GM18526 (cell line): ENCODE measurements at regions not wholly inside any gene's neighbourhood (a gene's known extent, or its start where the extent isn't known, plus 50 kb on each side); places are given as distances from the start of the nearest gene placed in this dataset.

Experiments used
- POLR2A ChIP-seq: IDR thresholded peaks from 3 replicates; pipeline ENCODE4 v1.6.1; 2011; ENCODE audit not compliant: insufficient read length; ENCODE audit errors: extremely low read depth

- TF ChIP-seq POLR2A: no peak
Measured at GRCh38 chr1:58982259-58982998, 198.6 kb upstream of the JUN start.

GRCh38 chr1:58983162-58983561 is 199.3 kb upstream of the JUN start:
- no peak for TF ChIP-seq POLR2A

GRCh38 chr1:58983633-58984245 is 199.9 kb upstream of the JUN start:
- TF ChIP-seq POLR2A: no peak

GRCh38 chr1:58986996-58987767 is 203.3 kb upstream of the JUN start:
- no peak for TF ChIP-seq POLR2A

GRCh38 chr1:58988752-58989151 is 204.9 kb upstream of the JUN start:
- TF ChIP-seq POLR2A: no peak

GRCh38 chr1:58989845-58990244 is 206.0 kb upstream of the JUN start:
- no peak for TF ChIP-seq POLR2A

- no peak for TF ChIP-seq POLR2A
Measured at GRCh38 chr1:58991305-58991704, 207.5 kb upstream of the JUN start.

- no peak for TF ChIP-seq POLR2A
Measured at GRCh38 chr1:58992643-58993042, 208.8 kb upstream of the JUN start.

GRCh38 chr1:58993403-58993802 is 209.6 kb upstream of the JUN start:
- TF ChIP-seq POLR2A: no peak

- TF ChIP-seq POLR2A: no peak
Measured at GRCh38 chr1:58994664-58995063, 210.8 kb upstream of the JUN start.

GRCh38 chr1:58996341-58997059 is 212.7 kb upstream of the JUN start:
- TF ChIP-seq POLR2A: no peak

- no peak for TF ChIP-seq POLR2A
Measured at GRCh38 chr1:58997060-58997411, 213.2 kb upstream of the JUN start.

GRCh38 chr1:58997637-58998036 is 213.8 kb upstream of the JUN start:
- TF ChIP-seq POLR2A: no peak

GRCh38 chr1:58999676-59000075 is 215.8 kb upstream of the JUN start:
- TF ChIP-seq POLR2A: no peak

GRCh38 chr1:59004755-59005154 is 220.9 kb upstream of the JUN start:
- TF ChIP-seq POLR2A: no peak
